CD8-positive, alpha-beta memory T cell (primary cell): ENCODE measurements at regions not wholly inside any gene's neighbourhood (a gene's known extent, or its start where the extent isn't known, plus 50 kb on each side); places are given as distances from the start of the nearest gene placed in this dataset.

ENCODE experiments used
- CTCF ChIA-PET: fragments of 350-600 bp; sonication (Branson Sonifier 250); formaldehyde crosslinking; loops from one replicate; lab custom pipeline; 2021; ENCODE audit warnings: antibody characterized with exemption; lab: Charles Lee
- POLR2A ChIA-PET: fragments of 350-600 bp; sonication (Branson Sonifier 250); formaldehyde crosslinking; loops from one replicate; lab custom pipeline; 2021; ENCODE audit warnings: antibody characterized with exemption; lab: Charles Lee
- DNase-seq, 5 donors: peaks; one replicate each; pipeline versions ENCODE4 v3.0.0 to v3.0.0-alpha.2; 2020 to 2022; ENCODE audit warnings: mixed read lengths in 1 of 5
- H3K27ac ChIP-seq: one replicate; pipeline ENCODE4 v1.7.0; 2013; ENCODE audit warnings: low read depth, mild to moderate bottlenecking, low read length, moderate library complexity
- H3K27me3 ChIP-seq: 2 replicates; pipeline ENCODE4 v1.7.0; 2013; ENCODE audit warnings: low read length, mild to moderate bottlenecking; ENCODE audit not compliant: insufficient read depth, poor library complexity, severe bottlenecking
- H3K36me3 ChIP-seq: 2 replicates; pipeline ENCODE4 v1.7.0; 2013; ENCODE audit warnings: mild to moderate bottlenecking, low read length, moderate library complexity; ENCODE audit not compliant: insufficient read depth
- H3K4me1 ChIP-seq: 2 replicates; pipeline ENCODE4 v1.7.0; 2013; ENCODE audit warnings: mild to moderate bottlenecking, low read length, moderate library complexity; ENCODE audit not compliant: insufficient read depth
- H3K4me3 ChIP-seq: 2 replicates; pipeline ENCODE4 v1.7.0; 2013; ENCODE audit warnings: mild to moderate bottlenecking, low read length
- H3K9me3 ChIP-seq: 2 replicates; pipeline ENCODE4 v1.7.0; 2013; ENCODE audit warnings: mild to moderate bottlenecking, low read length
- H3K27ac Mint-ChIP-seq, 8 donors: one replicate each; pipeline ENCODE4 v1.8.0; 2020 to 2021; ENCODE audit warnings: mixed read lengths in 8 of 8, mild to moderate bottlenecking in 6 of 8, inconsistent platforms in 3 of 8, moderate library complexity in 3 of 8
- H3K27me3 Mint-ChIP-seq, 2 donors: one replicate each; pipeline ENCODE4 v1.8.0; 2020 to 2021; ENCODE audit warnings: mixed read lengths in 2 of 2, mild to moderate bottlenecking in 1 of 2, moderate library complexity in 1 of 2
- H3K36me3 Mint-ChIP-seq, 3 donors: one replicate each; pipeline ENCODE4 v1.8.0; 2020 to 2021; ENCODE audit warnings: mixed read lengths in 3 of 3, inconsistent platforms in 1 of 3, mild to moderate bottlenecking in 1 of 3
- H3K4me1 Mint-ChIP-seq, 3 donors: one replicate each; pipeline ENCODE4 v1.8.0; 2020 to 2021; ENCODE audit warnings: mixed read lengths in 3 of 3, inconsistent platforms in 1 of 3, mild to moderate bottlenecking in 1 of 3
- H3K4me3 Mint-ChIP-seq, 7 donors: one replicate each; pipeline ENCODE4 v1.8.0; 2020 to 2021; ENCODE audit warnings: mixed read lengths in 7 of 7, mild to moderate bottlenecking in 6 of 7, moderate library complexity in 4 of 7, inconsistent platforms in 2 of 7
- H3K9me3 Mint-ChIP-seq, 5 donors: one replicate each; pipeline ENCODE4 v1.8.0; 2020 to 2022; ENCODE audit warnings: mixed read lengths in 5 of 5, mild to moderate bottlenecking in 3 of 5, moderate library complexity in 2 of 5, inconsistent platforms in 1 of 5

GRCh38 chr18:78390952-78391348 is 588.7 kb upstream of the SALL3 start:
- Mint-ChIP-seq H3K27ac (no peak overlapping the region), H3K27me3 (no peaks in the 10 kb centered on the region), H3K9me3 (peaks cover 2 to 8% (median 7%) of the 10 kb centered on the region in 5 donors), H3K36me3 (no peaks in the 10 kb centered on the region), H3K4me1 (no peaks in the 10 kb centered on the region), H3K4me3 (no peak overlapping the region)
- ChIA-PET CTCF (no interaction called here), POLR2A (no interaction called here)
- no peaks in the 10 kb centered on the region for H3K4me1 ChIP-seq
- no peak overlapping the region for H3K27ac ChIP-seq
- no peaks in the 10 kb centered on the region for H3K27me3 ChIP-seq
- H3K36me3 ChIP-seq = no peaks in the 10 kb centered on the region
- no peaks in the 10 kb centered on the region for H3K9me3 ChIP-seq
- H3K4me3 ChIP-seq = no peak overlapping the region
- no peak for DNase-seq

- H3K27me3 ChIP-seq = no peaks in the 10 kb centered on the region
- Mint-ChIP-seq H3K36me3 (no peaks in the 10 kb centered on the region), H3K27me3 (no peaks in the 10 kb centered on the region), H3K4me1 (no peaks in the 10 kb centered on the region), H3K9me3 (peaks cover 0 to 8% (median 3%) of the 10 kb centered on the region in 5 donors), H3K4me3 (no peak overlapping the region), H3K27ac (no peak overlapping the region)
- CTCF ChIA-PET = no interaction called here
- H3K4me3 ChIP-seq = no peak overlapping the region
- no peaks in the 10 kb centered on the region for H3K9me3 ChIP-seq
- no peak for DNase-seq
- no peak overlapping the region for H3K27ac ChIP-seq
- H3K4me1 ChIP-seq = no peaks in the 10 kb centered on the region
- H3K36me3 ChIP-seq = no peaks in the 10 kb centered on the region
- POLR2A ChIA-PET = no interaction called here
These were observed 586.3 kb upstream of the SALL3 start for GRCh38 chr18:78393086-78393862.

GRCh38 chr18:78396077-78396476 is 583.5 kb upstream of the SALL3 start:
- ChIA-PET CTCF (no interaction called here), POLR2A (no interaction called here)
- Histone ChIP-seq H3K27me3 (no peaks in the 10 kb centered on the region), H3K36me3 (no peaks in the 10 kb centered on the region), H3K27ac (no peak overlapping the region), H3K9me3 (no peaks in the 10 kb centered on the region), H3K4me1 (no peaks in the 10 kb centered on the region), H3K4me3 (no peak overlapping the region)
- Mint-ChIP-seq H3K9me3 (peaks cover 0 to 5% (median 0%) of the 10 kb centered on the region in 5 donors), H3K27me3 (no peaks in the 10 kb centered on the region), H3K4me1 (no peaks in the 10 kb centered on the region), H3K27ac (no peak overlapping the region), H3K4me3 (no peak overlapping the region), H3K36me3 (no peaks in the 10 kb centered on the region)
- no peak for DNase-seq

GRCh38 chr18:78396756-78397155 is 582.9 kb upstream of the SALL3 start:
- Mint-ChIP-seq H3K27ac (no peak overlapping the region), H3K4me3 (no peak overlapping the region), H3K9me3 (peaks cover 0 to 5% (median 0%) of the 10 kb centered on the region in 5 donors), H3K4me1 (no peaks in the 10 kb centered on the region), H3K36me3 (no peaks in the 10 kb centered on the region), H3K27me3 (no peaks in the 10 kb centered on the region)
- Histone ChIP-seq H3K36me3 (no peaks in the 10 kb centered on the region), H3K27me3 (no peaks in the 10 kb centered on the region), H3K27ac (no peak overlapping the region), H3K4me3 (no peak overlapping the region), H3K4me1 (no peaks in the 10 kb centered on the region), H3K9me3 (no peaks in the 10 kb centered on the region)
- ChIA-PET CTCF (no interaction called here), POLR2A (no interaction called here)
- no peak for DNase-seq

- H3K36me3 ChIP-seq = no peaks in the 10 kb centered on the region
- no peaks in the 10 kb centered on the region for H3K9me3 ChIP-seq
- H3K4me1 ChIP-seq = no peaks in the 10 kb centered on the region
- Mint-ChIP-seq H3K4me3 (no peak overlapping the region), H3K4me1 (no peaks in the 10 kb centered on the region), H3K27ac (no peak overlapping the region), H3K9me3 (peaks cover 0 to 3% (median 0%) of the 10 kb centered on the region in 5 donors), H3K36me3 (no peaks in the 10 kb centered on the region), H3K27me3 (peaks cover 0 to 1% of the 10 kb centered on the region in 2 donors)
- ChIA-PET CTCF (no interaction called here), POLR2A (no interaction called here)
- no peak for DNase-seq
- H3K27ac ChIP-seq = no peak overlapping the region
- H3K27me3 ChIP-seq = no peaks in the 10 kb centered on the region
- H3K4me3 ChIP-seq = no peak overlapping the region
These were observed 579.6 kb upstream of the SALL3 start for GRCh38 chr18:78399992-78400503.

GRCh38 chr18:78402440-78402839 is 577.2 kb upstream of the SALL3 start:
- Mint-ChIP-seq H3K4me3 (no peak overlapping the region), H3K36me3 (no peaks in the 10 kb centered on the region), H3K27ac (no peak overlapping the region), H3K4me1 (peaks cover 4 to 10% (median 7%) of the 10 kb centered on the region in 3 donors), H3K9me3 (no peaks in the 10 kb centered on the region), H3K27me3 (peaks cover 0 to 5% of the 10 kb centered on the region in 2 donors)
- H3K36me3 ChIP-seq = no peaks in the 10 kb centered on the region
- DNase-seq = no peak
- H3K27me3 ChIP-seq = no peaks in the 10 kb centered on the region
- H3K27ac ChIP-seq = no peak overlapping the region
- H3K4me3 ChIP-seq = no peak overlapping the region
- H3K4me1 ChIP-seq = no peaks in the 10 kb centered on the region
- no peaks in the 10 kb centered on the region for H3K9me3 ChIP-seq
- CTCF ChIA-PET = no interaction called here
- POLR2A ChIA-PET = no interaction called here

- Mint-ChIP-seq H3K9me3 (no peaks in the 10 kb centered on the region), H3K4me1 (peaks cover 8 to 13% (median 8%) of the 10 kb centered on the region in 3 donors), H3K27ac (no peak overlapping the region), H3K4me3 (no peak overlapping the region), H3K27me3 (peaks cover 0 to 5% of the 10 kb centered on the region in 2 donors), H3K36me3 (no peaks in the 10 kb centered on the region)
- Histone ChIP-seq H3K4me1 (no peaks in the 10 kb centered on the region), H3K9me3 (no peaks in the 10 kb centered on the region), H3K4me3 (no peak overlapping the region), H3K36me3 (no peaks in the 10 kb centered on the region), H3K27me3 (no peaks in the 10 kb centered on the region), H3K27ac (no peak overlapping the region)
- CTCF ChIA-PET = no interaction called here
- no peak for DNase-seq
- POLR2A ChIA-PET = no interaction called here
These were observed 576.7 kb upstream of the SALL3 start for GRCh38 chr18:78402966-78403365.

GRCh38 chr18:78403371-78403770 is 576.2 kb upstream of the SALL3 start:
- Histone ChIP-seq H3K36me3 (no peaks in the 10 kb centered on the region), H3K27ac (no peak overlapping the region), H3K4me3 (no peak overlapping the region), H3K4me1 (no peaks in the 10 kb centered on the region), H3K9me3 (no peaks in the 10 kb centered on the region), H3K27me3 (no peaks in the 10 kb centered on the region)
- Mint-ChIP-seq H3K4me3 (no peak overlapping the region), H3K9me3 (no peaks in the 10 kb centered on the region), H3K27ac (no peak overlapping the region), H3K27me3 (peaks cover 0 to 5% of the 10 kb centered on the region in 2 donors), H3K4me1 (peaks cover 8 to 15% (median 10%) of the 10 kb centered on the region in 3 donors), H3K36me3 (no peaks in the 10 kb centered on the region)
- ChIA-PET POLR2A (no interaction called here), CTCF (no interaction called here)
- no peak for DNase-seq
